HG03095 (cell line): ENCODE measurements at regions not wholly inside any gene's neighbourhood (a gene's known extent, or its start where the extent isn't known, plus 50 kb on each side); places are given as distances from the start of the nearest gene placed in this dataset.

Experiments
- ATAC-seq: cut with Tn5 transposase; IDR thresholded peaks from one replicate; pipeline ENCODE4 v1.9.1; 2021; ENCODE audit warnings: moderate library complexity; ENCODE audit not compliant: unreplicated experiment

DNA sequence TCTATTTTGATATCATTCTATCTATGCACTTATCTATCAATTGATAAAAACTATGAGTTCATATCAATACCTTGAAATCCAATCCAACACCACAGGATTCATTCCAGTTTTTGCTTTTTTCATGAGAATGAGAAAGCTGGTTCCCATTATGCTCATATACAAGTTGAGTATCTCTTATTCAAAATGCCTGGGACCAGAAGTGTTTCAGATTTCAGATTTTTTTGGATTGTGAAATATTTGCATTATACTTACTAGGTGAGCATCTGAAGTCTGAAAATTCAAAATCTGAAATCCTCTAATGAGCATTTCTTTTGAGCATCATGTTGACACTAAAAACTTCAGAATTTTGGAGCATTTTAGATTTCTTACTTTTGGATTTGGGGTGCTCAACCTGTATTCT is 67.8 kb upstream of the DCBLD2 start:
- ATAC-seq = no peak

DNA sequence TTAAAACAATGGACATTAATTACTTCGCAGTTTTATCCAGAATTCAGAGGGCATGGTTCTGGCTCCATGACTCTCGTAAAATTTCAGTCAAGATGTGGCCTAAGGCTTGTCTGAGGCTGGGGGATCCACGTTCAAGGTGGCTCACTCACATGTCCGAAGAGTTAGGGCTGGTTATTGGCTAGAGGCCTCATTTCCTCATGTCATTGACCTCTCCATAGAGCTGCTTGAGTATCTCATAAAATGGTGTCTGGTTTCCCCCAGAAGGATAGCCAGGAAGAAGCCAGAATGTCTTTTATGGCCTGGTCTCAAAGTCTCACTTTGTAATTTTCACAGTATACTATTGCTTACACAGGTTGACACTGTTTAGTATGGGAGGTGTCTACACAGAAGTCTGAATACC is 67.3 kb upstream of the DCBLD2 start:
- no peak for ATAC-seq

DNA sequence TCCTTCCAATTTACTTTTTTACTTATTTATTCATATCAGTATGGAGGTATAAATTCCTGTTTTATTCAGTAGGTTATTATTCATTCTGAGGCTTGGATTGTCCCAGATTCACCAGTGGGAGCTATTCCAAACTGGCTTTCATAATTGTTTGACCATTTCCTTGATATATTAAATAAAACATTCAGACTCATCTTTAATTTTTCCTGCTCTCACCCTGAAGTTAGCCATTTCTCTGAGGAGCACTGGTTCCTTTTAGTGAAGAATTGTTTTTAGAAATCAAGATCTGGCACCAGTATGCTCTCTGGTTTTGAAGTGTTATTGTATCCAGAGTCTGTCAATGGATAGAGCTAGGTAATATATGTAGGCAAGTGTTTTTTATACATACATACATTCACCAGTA is 66.9 kb upstream of the DCBLD2 start:
- ATAC-seq = no peak

DNA sequence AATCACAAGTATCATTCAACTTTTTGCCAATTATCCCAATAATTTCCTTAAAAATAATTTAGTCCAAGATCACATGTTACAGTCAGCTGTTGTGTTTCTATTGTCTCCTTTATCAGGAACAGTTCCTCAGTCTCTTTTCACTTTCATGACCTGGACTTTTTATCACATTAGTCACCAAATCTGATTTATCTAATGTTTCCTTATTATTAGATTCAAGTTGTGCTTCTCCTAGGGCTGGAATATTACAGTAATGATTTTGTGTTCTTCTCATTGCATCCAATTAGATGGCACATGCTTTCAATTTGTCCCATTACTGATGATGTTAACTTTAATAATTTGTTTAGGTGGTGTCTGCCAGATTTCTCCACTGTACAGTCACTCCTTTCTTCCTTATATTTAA is 66.3 kb upstream of the DCBLD2 start:
- ATAC-seq = no peak

DNA sequence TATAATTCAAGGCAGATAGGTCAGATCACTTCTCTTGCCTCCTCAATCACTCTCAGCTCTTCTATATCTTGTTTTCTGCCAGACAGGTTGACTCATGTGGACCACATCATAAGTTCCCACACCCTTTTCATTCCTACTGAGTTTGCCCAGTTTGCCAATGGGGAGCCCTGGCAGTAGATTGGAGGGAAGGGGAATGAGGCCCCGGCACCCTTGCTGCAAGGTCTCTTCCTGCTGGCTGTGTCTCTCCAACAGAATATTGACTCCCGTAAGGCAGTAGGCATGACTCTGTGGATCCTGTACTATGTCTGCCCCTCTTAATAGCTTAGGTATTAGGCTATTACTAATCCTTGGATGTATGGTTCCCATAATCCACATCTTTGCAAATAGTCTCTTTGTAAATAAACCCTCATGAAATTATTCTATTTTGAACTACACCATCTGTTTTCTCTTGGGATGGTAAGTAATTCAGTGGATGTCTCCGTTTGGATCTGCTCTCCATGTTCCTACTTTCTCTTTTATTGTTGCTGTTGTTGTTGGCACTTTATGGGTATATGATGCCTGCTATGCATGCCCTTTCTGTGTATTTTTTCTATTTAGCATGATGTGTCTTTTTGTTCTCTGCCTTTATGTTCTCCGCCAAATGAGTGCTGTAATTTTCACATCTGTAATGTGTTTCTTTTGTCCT is 65.5 kb upstream of the DCBLD2 start:
- no peak for ATAC-seq

- no peak for ATAC-seq
Measured at GRCh38 chr3:98966434-98966833, 64.9 kb upstream of the DCBLD2 start.

DNA sequence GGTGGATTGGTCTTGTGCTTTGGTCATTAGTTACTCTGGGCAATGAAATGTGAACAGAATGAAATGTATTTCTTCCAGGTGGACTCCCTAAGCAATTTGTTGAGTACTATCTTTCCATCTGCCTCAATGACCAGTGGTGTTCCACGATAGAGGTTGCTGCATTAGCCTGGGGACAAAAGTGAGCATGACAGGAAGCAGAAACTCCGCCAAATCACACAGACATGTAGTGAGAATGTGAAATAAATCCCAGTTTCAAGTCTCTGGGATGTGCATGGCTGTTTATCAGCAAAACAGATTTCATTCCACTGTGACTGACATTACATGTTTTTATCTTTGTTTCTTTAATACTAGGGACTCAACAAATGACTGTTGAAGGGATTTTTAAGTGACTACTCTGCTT is 63.3 kb upstream of the DCBLD2 start:
- ATAC-seq = no peak

DNA sequence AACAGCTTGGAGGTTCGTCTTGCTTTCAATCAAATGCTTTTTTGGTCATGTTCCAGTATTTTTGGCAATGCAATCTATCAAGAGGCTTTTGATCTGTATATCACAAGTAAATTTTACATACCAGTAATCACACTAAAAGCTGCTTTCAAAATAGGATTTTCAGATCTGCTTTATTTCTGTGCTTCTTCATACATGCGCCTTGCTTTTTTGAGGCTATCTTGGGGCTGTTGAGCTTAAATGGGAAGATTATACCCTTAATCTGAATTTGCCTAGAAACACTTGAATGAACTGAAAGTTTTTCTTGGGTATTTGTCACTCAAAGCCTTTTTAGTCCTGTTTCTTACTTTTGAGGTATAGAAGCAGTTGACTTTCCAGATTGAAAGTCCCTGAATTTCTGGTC is 62.1 kb upstream of the DCBLD2 start:
- no peak for ATAC-seq

DNA sequence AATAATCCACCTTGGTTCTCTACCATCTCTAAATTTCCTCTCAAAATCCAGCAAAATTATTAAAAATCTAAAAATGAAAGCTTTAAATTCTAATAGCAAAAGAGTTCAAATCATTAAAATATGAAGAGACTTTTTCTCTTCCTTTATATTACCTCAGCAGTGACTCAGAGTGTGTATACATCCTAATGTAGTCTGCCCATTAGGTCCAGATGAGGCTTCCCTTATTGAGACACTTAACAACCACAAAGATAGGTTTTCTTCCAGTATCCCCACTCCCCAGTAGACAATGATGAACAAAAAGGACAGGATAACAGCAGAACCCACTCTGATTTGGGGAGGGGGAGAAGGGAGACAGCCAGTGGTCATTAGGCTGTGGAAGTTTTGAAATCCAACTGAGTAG is 61.5 kb upstream of the DCBLD2 start:
- ATAC-seq = no peak

DNA sequence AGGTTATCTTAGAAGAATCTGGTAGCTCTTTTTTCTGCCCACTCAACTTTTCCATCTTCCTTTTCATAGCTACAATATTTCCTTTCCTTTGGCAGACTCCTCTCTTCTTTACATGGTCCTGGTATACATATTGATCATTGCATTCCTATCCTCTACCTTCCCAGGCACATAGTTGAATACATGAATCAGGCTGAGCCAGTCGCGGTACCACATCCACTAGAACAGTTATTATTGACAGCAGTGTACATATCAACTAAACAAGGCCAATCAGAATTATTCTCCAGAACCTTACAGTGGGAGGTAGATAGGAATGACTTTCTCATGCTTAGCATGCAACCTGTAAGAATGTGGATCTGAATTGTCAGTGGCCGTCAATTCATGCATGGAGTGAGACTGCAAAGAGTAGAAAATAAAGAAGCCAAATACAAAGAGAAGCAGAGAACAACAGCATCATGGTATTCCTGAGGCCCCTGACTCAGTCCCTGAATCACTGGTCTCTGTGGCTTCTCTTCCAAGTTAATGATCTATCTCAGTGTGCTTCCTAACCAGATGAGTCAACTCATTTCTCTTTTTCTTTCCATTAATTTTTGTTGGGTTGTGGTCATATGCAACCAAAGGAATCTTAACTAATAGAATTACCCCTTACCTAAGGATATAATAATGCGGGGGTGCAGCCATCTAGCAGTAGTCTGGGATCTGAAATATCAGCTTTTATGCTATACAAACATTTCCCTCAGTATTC is 60.9 kb upstream of the DCBLD2 start:
- ATAC-seq = no peak

GRCh38 chr3:98961161-98962155 is 60.0 kb upstream of the DCBLD2 start:
- ATAC-seq = no peak

- ATAC-seq = no peak
Measured at GRCh38 chr3:98957681-98958080, 56.2 kb upstream of the DCBLD2 start.

DNA sequence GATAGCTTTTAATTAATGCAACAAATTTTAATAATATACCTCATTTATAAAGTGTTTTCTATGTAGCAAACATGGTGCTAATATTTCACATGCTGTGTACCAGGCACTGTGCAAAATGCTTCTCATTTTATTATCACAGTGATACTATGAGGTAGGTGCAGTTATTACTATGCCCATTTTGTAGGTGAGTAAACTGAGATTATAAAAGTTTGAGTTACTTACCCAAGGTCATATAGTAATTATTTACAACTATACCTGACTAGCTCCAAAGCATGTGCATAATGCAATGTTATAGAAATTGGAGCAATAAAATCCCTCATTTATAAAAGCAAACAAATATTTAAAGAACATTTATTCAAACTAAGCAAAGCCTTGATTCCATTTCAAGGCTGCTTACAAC is 54.5 kb upstream of the DCBLD2 start:
- no peak for ATAC-seq

GRCh38 chr3:98954791-98955604 is 53.5 kb upstream of the DCBLD2 start:
- ATAC-seq = no peak

DNA sequence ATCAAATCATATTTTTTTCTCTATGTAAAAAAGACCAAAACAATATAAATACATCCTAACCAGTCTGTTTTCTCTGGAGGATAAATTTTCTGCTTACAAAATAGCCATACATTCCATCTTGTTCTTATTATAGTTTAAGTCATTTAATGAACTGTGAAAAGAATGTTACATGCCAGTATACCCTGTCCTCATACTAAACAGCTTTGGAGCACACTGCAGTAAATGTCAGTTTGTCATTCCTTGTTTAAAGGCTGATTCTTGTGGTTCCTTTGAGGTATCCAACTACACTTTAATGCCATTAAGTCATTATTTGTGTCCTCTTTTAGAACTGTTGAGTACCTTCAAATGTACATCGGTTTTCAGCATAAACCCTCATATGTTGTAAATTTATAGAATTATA is 52.7 kb upstream of the DCBLD2 start:
- ATAC-seq = no peak

DNA sequence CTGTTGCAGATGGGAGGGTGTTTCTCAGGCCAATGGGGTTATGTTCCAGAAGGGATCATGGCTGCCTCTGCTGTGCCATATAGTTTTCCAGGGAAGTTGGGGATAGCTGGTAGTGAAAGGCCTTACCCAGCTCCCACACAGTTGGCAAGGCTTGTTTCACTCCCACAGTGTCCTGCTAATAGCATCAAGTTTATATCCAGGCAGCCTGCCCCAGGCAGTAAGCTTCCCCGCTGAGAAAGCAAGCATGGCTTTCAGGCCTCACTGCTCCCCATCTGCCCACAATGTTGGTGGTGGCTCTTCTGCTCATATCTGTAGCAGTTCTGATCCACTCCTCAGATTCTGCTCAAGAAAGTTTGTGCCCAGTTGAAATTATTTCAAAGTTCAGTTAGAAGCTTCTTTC is 50.9 kb upstream of the DCBLD2 start:
- ATAC-seq = no peak
